Lower leg skin (tissue), 4 donors: ENCODE measurements at regions not wholly inside any gene's neighbourhood (a gene's known extent, or its start where the extent isn't known, plus 50 kb on each side); places are given as distances from the start of the nearest gene placed in this dataset.
A peak's percentile ranks its signal among the peaks of the same experiment; 100 is the strongest.

Experiments
- DNase-seq, 2 donors: peaks; one replicate each; pipeline ENCODE4 v3.0.0-alpha.2; 2019; ENCODE audit warnings: low spot score in 2 of 2
- H3K4me3 ChIP-seq: fragments of 200-600 bp; sonication (generic); 2 replicates; pipeline ENCODE4 v1.5.1; 2017; ENCODE audit warnings: mild to moderate bottlenecking, low read depth; ENCODE audit not compliant: poor library complexity, severe bottlenecking
- CTCF ChIP-seq, 3 donors: fragments of 450-650 bp; IDR thresholded peaks; one replicate each; pipeline ENCODE4 v1.5.1; 2016; ENCODE audit warnings: antibody characterized with exemption in 3 of 3, mild to moderate bottlenecking in 3 of 3, moderate library complexity in 2 of 3
- POLR2A ChIP-seq, 2 donors: fragments of 450-650 bp; IDR thresholded peaks; one replicate each; pipeline ENCODE4 v1.6.1; 2016 to 2017; ENCODE audit warnings: antibody characterized with exemption in 2 of 2, mild to moderate bottlenecking in 1 of 2, moderate library complexity in 1 of 2
- WGBS, 2 donors: methylation state at CpG; one replicate each; pipeline ENCODE4 v1.1.5; 2018; 5-methylcytosine and 5-hydroxymethylcytosine counted together
- intact Hi-C: fragments of 100-400 bp; cut with DNase I; formaldehyde crosslinking; loops from one replicate; pipeline ENCODE4 v1.15.0; 2023; ENCODE audit warnings: low total_unique reads

DNA sequence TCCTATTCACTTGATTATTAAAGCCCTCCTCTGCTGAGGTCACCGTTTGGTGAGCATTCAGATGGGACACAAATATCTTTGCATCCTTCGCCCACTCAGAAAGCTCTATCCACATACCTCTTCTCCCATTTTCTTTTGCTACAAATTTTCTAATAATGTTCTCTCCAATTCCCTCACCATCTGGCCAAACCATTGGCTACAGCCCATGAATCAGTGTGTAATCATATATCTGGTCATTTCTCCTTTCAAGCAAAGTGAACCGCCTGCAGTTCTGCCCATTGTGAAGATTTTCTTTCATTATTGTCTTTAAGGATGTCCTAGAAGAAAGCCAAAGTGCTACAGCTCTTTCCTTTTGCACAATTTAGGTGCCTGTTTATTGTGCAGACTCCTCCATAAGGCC, 54.2 kb upstream of the DAPK1 start:
- 93 to 96% methylated on average over 3 of the region's 3 CpGs for WGBS, 2 donors
- intact Hi-C loops: no loop called here
- TF ChIP-seq POLR2A (IDR thresholded peaks at IDR 0.05) (no peak), CTCF (IDR thresholded peaks at IDR 0.05) (no peak)
- no peak overlapping the region for H3K4me3 ChIP-seq
- DNase-seq: no peak

GRCh38 chr9:87445646-87446045, 52.0 kb upstream of the DAPK1 start:
- TF ChIP-seq CTCF (IDR thresholded peaks at IDR 0.05) (no peak), POLR2A (IDR thresholded peaks at IDR 0.05) (no peak)
- intact Hi-C loops: no loop called here
- WGBS, 2 donors: 42 to 48% methylated on average over 5 of the region's 5 CpGs
- DNase-seq: peak in 1 of 2 donors; percentile 21
- no peak overlapping the region for H3K4me3 ChIP-seq

- TF ChIP-seq POLR2A (IDR thresholded peaks at IDR 0.05) (no peak), CTCF (IDR thresholded peaks at IDR 0.05) (no peak)
- H3K4me3 ChIP-seq: no peak overlapping the region
- WGBS, 2 donors: 83 to 85% methylated on average over 4 of the region's 4 CpGs
- intact Hi-C loops: no loop called here
- DNase-seq: no peak
Measured at GRCh38 chr9:87446527-87446926, 51.1 kb upstream of the DAPK1 start.

DNA sequence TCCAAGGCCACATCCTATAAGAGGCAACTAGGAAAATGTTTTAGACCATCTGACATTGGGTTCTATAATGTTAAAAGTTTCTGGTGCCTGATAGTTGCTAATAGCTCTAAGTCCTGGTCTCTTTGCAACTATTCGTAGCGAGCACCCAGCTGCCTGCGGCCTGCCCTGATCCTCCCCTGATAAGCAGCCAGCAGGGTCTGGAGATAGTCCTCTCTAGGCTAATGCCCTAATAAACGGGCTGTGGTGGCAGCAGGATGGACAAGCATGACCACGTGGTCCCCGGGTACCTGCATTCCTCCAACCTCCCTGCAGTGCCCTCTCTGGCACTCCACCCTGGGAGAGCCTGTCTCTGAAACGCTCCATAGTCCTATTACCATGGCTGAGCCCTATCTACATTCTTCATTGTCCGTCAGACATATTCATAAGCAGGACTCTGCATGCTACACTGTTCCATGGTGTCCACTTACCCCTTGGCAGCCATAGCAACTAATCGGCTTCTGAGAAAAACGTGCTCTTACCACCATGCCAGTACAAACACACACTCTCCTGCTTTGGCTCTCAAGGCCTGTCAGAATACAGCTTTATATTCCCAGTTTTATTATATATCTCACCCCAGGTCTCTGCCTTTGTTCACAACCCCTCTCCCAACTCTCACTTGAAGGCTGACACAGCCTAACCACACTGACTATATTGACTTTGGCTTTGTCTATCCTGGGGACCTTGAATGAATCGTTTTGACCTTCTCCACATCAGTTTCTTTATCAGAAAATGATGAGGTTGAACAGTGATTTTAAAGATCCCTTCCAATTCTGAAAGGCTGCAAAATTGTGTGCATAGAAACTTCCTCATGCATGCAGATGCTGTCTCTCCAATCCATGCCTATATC, 49.9 kb upstream of the DAPK1 start:
- 76 to 79% methylated on average over 11 of the region's 11 CpGs for WGBS, 2 donors

More for the DNA sequence above, 49.9 kb upstream of the DAPK1 start:
- TF ChIP-seq POLR2A (IDR thresholded peaks at IDR 0.05) (no peak), CTCF (IDR thresholded peaks at IDR 0.05) (no peak)
- no peak for DNase-seq
- no peak overlapping the region for H3K4me3 ChIP-seq
- intact Hi-C loops: no loop called here
